ENCODE measurements at regions not wholly inside any gene's neighbourhood (a gene's known extent, or its start where the extent isn't known, plus 50 kb on each side); places are given as distances from the start of the nearest gene placed in this dataset.

- Histone ChIP-seq H3K36me3 (no peaks in the 10 kb centered on the region), H3K4me1 (no peaks in the 10 kb centered on the region), H3K4me3 (no peak overlapping the region), H3K9me3 (no peaks in the 10 kb centered on the region), H3K27me3 (no peaks in the 10 kb centered on the region), H3K27ac (no peak overlapping the region)
- no peak for DNase-seq (ENCODE audit: low spot score in 2 of 2)
- TF ChIP-seq POLR2A (IDR thresholded peaks at IDR 0.05) (no peak), EP300 (IDR thresholded peaks at IDR 0.05) (no peak)
- TF ChIP-seq, protein P1, sequence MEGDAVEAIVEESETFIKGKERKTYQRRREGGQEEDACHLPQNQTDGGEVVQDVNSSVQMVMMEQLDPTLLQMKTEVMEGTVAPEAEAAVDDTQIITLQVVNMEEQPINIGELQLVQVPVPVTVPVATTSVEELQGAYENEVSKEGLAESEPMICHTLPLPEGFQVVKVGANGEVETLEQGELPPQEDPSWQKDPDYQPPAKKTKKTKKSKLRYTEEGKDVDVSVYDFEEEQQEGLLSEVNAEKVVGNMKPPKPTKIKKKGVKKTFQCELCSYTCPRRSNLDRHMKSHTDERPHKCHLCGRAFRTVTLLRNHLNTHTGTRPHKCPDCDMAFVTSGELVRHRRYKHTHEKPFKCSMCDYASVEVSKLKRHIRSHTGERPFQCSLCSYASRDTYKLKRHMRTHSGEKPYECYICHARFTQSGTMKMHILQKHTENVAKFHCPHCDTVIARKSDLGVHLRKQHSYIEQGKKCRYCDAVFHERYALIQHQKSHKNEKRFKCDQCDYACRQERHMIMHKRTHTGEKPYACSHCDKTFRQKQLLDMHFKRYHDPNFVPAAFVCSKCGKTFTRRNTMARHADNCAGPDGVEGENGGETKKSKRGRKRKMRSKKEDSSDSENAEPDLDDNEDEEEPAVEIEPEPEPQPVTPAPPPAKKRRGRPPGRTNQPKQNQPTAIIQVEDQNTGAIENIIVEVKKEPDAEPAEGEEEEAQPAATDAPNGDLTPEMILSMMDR (IDR thresholded peaks at IDR 0.05), result no peak
- 93 to 96% methylated on average over 5 of the region's 5 CpGs for WGBS, 2 donors
These were observed 510.5 kb upstream of the ATXN8OS start for GRCh38 chr13:69597088-69597487.

DNA sequence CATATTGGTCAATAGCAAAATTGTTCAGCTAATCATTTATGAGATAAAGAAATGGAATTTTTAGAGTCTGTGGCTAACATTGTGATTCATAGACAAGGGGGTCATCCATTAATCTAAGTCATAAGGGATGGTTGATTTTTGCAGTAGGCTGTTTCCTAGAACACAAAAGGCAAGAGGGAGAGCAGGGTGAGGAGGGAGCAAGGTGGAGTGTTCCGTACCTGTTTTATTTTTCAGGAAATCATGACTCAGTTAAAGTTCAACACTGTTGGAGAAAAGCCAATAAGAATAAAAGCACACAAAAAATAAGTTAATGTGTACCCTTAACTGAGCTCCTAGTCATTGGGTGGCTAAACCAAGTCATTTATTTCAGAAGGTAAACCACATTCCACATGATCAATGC, 512.4 kb upstream of the ATXN8OS start:
- 44 to 74% methylated on average over 1 of the region's 1 CpG for WGBS, 2 donors
- Histone ChIP-seq H3K36me3 (no peaks in the 10 kb centered on the region), H3K9me3 (no peaks in the 10 kb centered on the region), H3K4me1 (no peaks in the 10 kb centered on the region), H3K4me3 (no peak overlapping the region), H3K27ac (no peak overlapping the region), H3K27me3 (no peaks in the 10 kb centered on the region)
- TF ChIP-seq, protein P1 (IDR thresholded peaks at IDR 0.05), result no peak
- TF ChIP-seq EP300 (IDR thresholded peaks at IDR 0.05) (no peak), POLR2A (IDR thresholded peaks at IDR 0.05) (no peak)
- DNase-seq (ENCODE audit: low spot score in 2 of 2), result no peak

GRCh38 chr13:69591437-69591836, 516.2 kb upstream of the ATXN8OS start:
- Histone ChIP-seq H3K27me3 (no peaks in the 10 kb centered on the region), H3K4me1 (no peaks in the 10 kb centered on the region), H3K4me3 (no peak overlapping the region), H3K36me3 (no peaks in the 10 kb centered on the region), H3K27ac (no peak overlapping the region), H3K9me3 (no peaks in the 10 kb centered on the region)
- TF ChIP-seq EP300 (IDR thresholded peaks at IDR 0.05) (no peak), POLR2A (IDR thresholded peaks at IDR 0.05) (no peak)
- TF ChIP-seq, protein P1 (IDR thresholded peaks at IDR 0.05), result no peak
- no peak for DNase-seq (ENCODE audit: low spot score in 2 of 2)
- 71% methylated on average over 2 of the region's 2 CpGs for WGBS, 2 donors

- DNase-seq (ENCODE audit: low spot score in 2 of 2), result no peak
- H3K27me3 ChIP-seq, result no peaks in the 10 kb centered on the region
- TF ChIP-seq, protein P1 (IDR thresholded peaks at IDR 0.05), result no peak
- TF ChIP-seq POLR2A (IDR thresholded peaks at IDR 0.05) (no peak), EP300 (IDR thresholded peaks at IDR 0.05) (no peak)
- no peak overlapping the region for H3K4me3 ChIP-seq
- H3K36me3 ChIP-seq, result no peaks in the 10 kb centered on the region
- no peaks in the 10 kb centered on the region for H3K9me3 ChIP-seq
- H3K4me1 ChIP-seq, result no peaks in the 10 kb centered on the region
- WGBS, 2 donors, result 76 to 83% methylated on average over 5 of the region's 5 CpGs
- H3K27ac ChIP-seq, result no peak overlapping the region
These were observed 517.9 kb upstream of the ATXN8OS start for GRCh38 chr13:69589531-69590235.

- H3K27ac ChIP-seq, result no peak overlapping the region
- WGBS, 2 donors, result 75 to 81% methylated on average over 1 of the region's 1 CpG
- DNase-seq (ENCODE audit: low spot score in 2 of 2), result no peak
- no peaks in the 10 kb centered on the region for H3K36me3 ChIP-seq
- H3K4me3 ChIP-seq, result no peak overlapping the region
- no peaks in the 10 kb centered on the region for H3K4me1 ChIP-seq
- H3K9me3 ChIP-seq, result no peaks in the 10 kb centered on the region
- TF ChIP-seq POLR2A (IDR thresholded peaks at IDR 0.05), result no peak
- TF ChIP-seq, protein P1 (IDR thresholded peaks at IDR 0.05), result no peak
- TF ChIP-seq EP300 (IDR thresholded peaks at IDR 0.05), result no peak
- H3K27me3 ChIP-seq, result no peaks in the 10 kb centered on the region
These were observed 522.0 kb upstream of the ATXN8OS start for GRCh38 chr13:69585656-69586055.
